A673 (cell line): ENCODE measurements at regions not wholly inside any gene's neighbourhood (a gene's known extent, or its start where the extent isn't known, plus 50 kb on each side); places are given as distances from the start of the nearest gene placed in this dataset.

Experiments
- BruUV-seq: library from RNA; stranded (reverse); fragments of 400-500 nt; replicated peaks from 2 replicates; lab custom pipeline; 2021; lab: Mats Ljungman, UMichigan
- CTCF ChIA-PET: fragments of 300-600 bp; sonication (Branson Sonifier 250); formaldehyde crosslinking; loops from one replicate; lab custom pipeline; 2022; ENCODE audit warnings: antibody characterized with exemption; lab: Charles Lee
- POLR2A ChIA-PET: fragments of 300-600 bp; sonication (Branson Sonifier 250); formaldehyde crosslinking; loops from one replicate; lab custom pipeline; 2022; ENCODE audit warnings: antibody characterized with exemption; ENCODE audit not compliant: low non-redundant PET; lab: Charles Lee
- DNase-seq: peaks from one replicate; pipeline ENCODE4 v3.0.0-alpha.2; 2015; ENCODE audit warnings: low spot score
- H3K27ac ChIP-seq: fragments of 200-600 bp; sonication (generic); 2 replicates; pipeline ENCODE4 v1.5.1; 2016; ENCODE audit warnings: mixed run types, low read depth, mild to moderate bottlenecking, mixed read lengths, antibody characterized with exemption, low read length; ENCODE audit not compliant: poor library complexity, severe bottlenecking
- H3K27me3 ChIP-seq: fragments of 200-600 bp; sonication (generic); replicated peaks from 2 replicates; pipeline ENCODE4 v1.6.1; 2017; ENCODE audit warnings: mixed run types, low read depth, mild to moderate bottlenecking, mixed read lengths, antibody characterized with exemption, low read length; ENCODE audit not compliant: insufficient read depth, poor library complexity
- H3K36me3 ChIP-seq: fragments of 200-600 bp; sonication (generic); 2 replicates; pipeline ENCODE4 v1.6.1; 2016; ENCODE audit warnings: mixed run types, mild to moderate bottlenecking, mixed read lengths, antibody characterized with exemption, low read length; ENCODE audit not compliant: insufficient read depth, poor library complexity, severe bottlenecking
- H3K4me1 ChIP-seq: fragments of 200-600 bp; sonication (generic); 2 replicates; pipeline ENCODE4 v1.6.1; 2017; ENCODE audit warnings: mixed run types, mild to moderate bottlenecking, mixed read lengths, antibody characterized with exemption, low read length; ENCODE audit not compliant: insufficient read depth, poor library complexity, severe bottlenecking
- H3K4me3 ChIP-seq: fragments of 200-600 bp; sonication (generic); 2 replicates; pipeline ENCODE4 v1.5.1; 2016; ENCODE audit warnings: low read depth, mixed run types, mild to moderate bottlenecking, mixed read lengths, low read length; ENCODE audit not compliant: poor library complexity, severe bottlenecking
- H3K9me3 ChIP-seq: fragments of 200-600 bp; sonication (generic); 2 replicates; pipeline ENCODE4 v1.6.1; 2016; ENCODE audit warnings: mixed run types, low read depth, mild to moderate bottlenecking, mixed read lengths, antibody characterized with exemption, low read length; ENCODE audit not compliant: poor library complexity, severe bottlenecking
- EZH2 ChIP-seq: fragments of 200-600 bp; sonication (generic); IDR thresholded peaks from 2 replicates; pipeline ENCODE4 v1.6.1; 2017; ENCODE audit warnings: borderline replicate concordance, low read depth, mild to moderate bottlenecking, mixed read lengths, antibody characterized with exemption, low read length; ENCODE audit not compliant: poor library complexity, severe bottlenecking
- intact Hi-C: fragments of 100-400 bp; cut with micrococcal nuclease; formaldehyde crosslinking; loops from one replicate; pipeline ENCODE4 v1.10.0; 2022; ENCODE audit not compliant: unreplicated experiment
- TF ChIP-seq, protein P1 (sequence below): fragments of 300-800, 200-600 bp; sonication (generic); conservative IDR thresholded peaks from 2 replicates; pipeline ENCODE4 v1.5.1; 2017; ENCODE audit warnings: low read depth, mild to moderate bottlenecking, antibody characterized with exemption, low read length, moderate library complexity, mixed read lengths

DNA sequence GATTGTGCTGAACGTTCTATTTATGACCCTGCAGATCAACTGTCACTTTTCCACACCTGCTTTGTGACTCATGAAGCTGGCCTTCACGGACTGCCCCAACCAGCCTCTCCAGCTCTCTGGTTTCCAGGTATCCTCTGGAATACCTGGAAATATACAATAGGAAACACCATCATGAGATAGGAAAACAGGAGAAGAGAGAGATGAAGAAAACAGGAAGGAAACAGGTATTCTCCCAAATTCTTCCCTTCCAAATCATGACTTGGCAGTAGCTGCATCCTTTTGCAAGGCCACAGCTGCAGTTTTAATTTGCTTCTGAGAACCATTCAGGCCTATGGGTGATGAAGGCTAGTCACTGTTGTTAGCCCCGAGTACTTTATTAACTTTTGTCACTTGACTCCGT lies 909.1 kb downstream of the EPHA3 start:
- no peaks in the 10 kb centered on the region for H3K36me3 ChIP-seq
- intact Hi-C loops: no loop called here
- DNase-seq: no peak
- no peaks in the 10 kb centered on the region for H3K9me3 ChIP-seq
- BruUV-seq: no TSS peak
- peaks cover 5% of the 10 kb centered on the region for H3K4me1 ChIP-seq
- H3K27me3 ChIP-seq: no peaks in the 10 kb centered on the region
- TF ChIP-seq, protein P1, sequence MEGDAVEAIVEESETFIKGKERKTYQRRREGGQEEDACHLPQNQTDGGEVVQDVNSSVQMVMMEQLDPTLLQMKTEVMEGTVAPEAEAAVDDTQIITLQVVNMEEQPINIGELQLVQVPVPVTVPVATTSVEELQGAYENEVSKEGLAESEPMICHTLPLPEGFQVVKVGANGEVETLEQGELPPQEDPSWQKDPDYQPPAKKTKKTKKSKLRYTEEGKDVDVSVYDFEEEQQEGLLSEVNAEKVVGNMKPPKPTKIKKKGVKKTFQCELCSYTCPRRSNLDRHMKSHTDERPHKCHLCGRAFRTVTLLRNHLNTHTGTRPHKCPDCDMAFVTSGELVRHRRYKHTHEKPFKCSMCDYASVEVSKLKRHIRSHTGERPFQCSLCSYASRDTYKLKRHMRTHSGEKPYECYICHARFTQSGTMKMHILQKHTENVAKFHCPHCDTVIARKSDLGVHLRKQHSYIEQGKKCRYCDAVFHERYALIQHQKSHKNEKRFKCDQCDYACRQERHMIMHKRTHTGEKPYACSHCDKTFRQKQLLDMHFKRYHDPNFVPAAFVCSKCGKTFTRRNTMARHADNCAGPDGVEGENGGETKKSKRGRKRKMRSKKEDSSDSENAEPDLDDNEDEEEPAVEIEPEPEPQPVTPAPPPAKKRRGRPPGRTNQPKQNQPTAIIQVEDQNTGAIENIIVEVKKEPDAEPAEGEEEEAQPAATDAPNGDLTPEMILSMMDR: no peak
- no peak for TF ChIP-seq EZH2
- CTCF ChIA-PET: no interaction called here
- no peak overlapping the region for H3K4me3 ChIP-seq
- no peak overlapping the region for H3K27ac ChIP-seq
- POLR2A ChIA-PET: no interaction called here

DNA sequence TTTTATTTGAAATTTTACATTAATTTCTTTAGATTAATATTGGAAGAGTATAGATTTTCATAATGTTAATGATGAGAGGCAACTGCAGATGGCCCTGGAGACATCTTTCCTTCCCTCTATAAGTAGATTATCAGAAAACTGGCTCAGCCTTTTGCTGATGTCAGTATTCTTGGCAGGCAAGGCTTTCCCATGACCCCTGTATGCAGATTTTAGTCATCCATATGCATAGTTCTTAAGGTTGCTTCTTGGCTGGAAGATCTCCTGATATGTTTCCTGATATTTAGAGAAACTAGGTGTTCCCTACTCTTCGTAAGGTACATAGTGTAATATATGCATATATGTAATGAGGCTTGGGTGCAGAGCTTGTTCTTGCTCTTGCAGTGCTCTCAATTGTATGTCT lies 911.4 kb downstream of the EPHA3 start:
- Histone ChIP-seq H3K4me3 (no peak overlapping the region), H3K4me1 (peaks cover 5% of the 10 kb centered on the region), H3K27me3 (no peaks in the 10 kb centered on the region), H3K27ac (no peak overlapping the region), H3K9me3 (no peaks in the 10 kb centered on the region), H3K36me3 (no peaks in the 10 kb centered on the region)
- BruUV-seq: no TSS peak
- POLR2A ChIA-PET: no interaction called here
- intact Hi-C loops: no loop called here
- TF ChIP-seq, protein P1: no peak
- TF ChIP-seq EZH2: no peak
- CTCF ChIA-PET: no interaction called here
- DNase-seq: no peak

DNA sequence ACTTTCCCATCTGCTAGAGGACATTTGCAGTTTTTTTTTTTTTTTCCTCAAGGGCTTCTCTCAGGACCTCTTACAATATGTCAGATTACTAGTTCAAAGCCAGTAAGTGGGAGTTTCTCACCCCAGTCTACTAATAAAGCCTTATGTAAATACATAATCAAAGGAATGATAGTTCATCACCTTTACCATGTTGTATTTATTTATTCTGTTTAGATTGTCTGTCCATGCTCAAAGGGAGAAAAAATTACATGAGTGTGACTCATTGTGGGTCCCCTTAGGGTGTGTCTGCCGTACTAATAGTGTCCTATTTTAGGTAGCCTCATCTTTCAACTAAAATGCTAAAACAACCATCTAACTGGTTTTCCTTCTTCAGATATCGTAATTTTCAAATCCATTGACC lies 917.6 kb downstream of the EPHA3 start:
- POLR2A ChIA-PET: no interaction called here

More for the DNA sequence above, 917.6 kb downstream of the EPHA3 start:
- DNase-seq: no peak
- CTCF ChIA-PET: no interaction called here
- intact Hi-C loops: no loop called here
- Histone ChIP-seq H3K27me3 (no peaks in the 10 kb centered on the region), H3K27ac (no peak overlapping the region), H3K4me1 (peaks cover 6% of the 10 kb centered on the region), H3K4me3 (no peak overlapping the region), H3K9me3 (peaks cover 5% of the 10 kb centered on the region), H3K36me3 (no peaks in the 10 kb centered on the region)
- TF ChIP-seq, protein P1: no peak
- TF ChIP-seq EZH2: no peak
- no TSS peak for BruUV-seq
